ENCODE measurements at regions not wholly inside any gene's neighbourhood (a gene's known extent, or its start where the extent isn't known, plus 50 kb on each side); places are given as distances from the start of the nearest gene placed in this dataset.

GRCh38 chr11:28763876-28764275 lies 655.7 kb downstream of the METTL15 start:
- TF ChIP-seq POLR2A (IDR thresholded peaks at IDR 0.05): no peak
- TF ChIP-seq CTCF (IDR thresholded peaks at IDR 0.05): no peak
